ENCODE measurements at regions not wholly inside any gene's neighbourhood (a gene's known extent, or its start where the extent isn't known, plus 50 kb on each side); places are given as distances from the start of the nearest gene placed in this dataset.

DNA sequence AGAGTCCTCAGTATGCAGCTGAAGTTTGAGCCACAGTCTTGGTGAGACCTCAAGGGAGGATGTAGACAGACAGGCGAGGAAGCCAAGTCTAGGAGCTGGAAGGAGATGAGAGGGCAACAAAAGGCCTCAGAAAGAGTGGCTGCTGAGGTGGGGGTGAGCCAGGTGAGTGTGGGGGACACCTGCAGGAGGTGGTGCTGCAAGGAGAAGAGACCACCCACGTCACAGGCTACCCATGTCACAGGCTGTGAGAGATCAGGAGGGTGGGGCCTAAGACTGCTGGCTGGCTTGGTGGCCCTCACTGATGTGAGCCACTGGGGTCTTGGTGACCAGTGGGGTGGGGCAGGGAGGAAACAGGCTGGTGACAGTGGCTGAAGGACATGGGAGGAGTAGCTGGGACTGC lies 97.3 kb downstream of the KIF26A start:
- no peak for TF ChIP-seq EZH2 (IDR thresholded peaks at IDR 0.05; ENCODE audit: low read length)
- TF ChIP-seq, protein P1, sequence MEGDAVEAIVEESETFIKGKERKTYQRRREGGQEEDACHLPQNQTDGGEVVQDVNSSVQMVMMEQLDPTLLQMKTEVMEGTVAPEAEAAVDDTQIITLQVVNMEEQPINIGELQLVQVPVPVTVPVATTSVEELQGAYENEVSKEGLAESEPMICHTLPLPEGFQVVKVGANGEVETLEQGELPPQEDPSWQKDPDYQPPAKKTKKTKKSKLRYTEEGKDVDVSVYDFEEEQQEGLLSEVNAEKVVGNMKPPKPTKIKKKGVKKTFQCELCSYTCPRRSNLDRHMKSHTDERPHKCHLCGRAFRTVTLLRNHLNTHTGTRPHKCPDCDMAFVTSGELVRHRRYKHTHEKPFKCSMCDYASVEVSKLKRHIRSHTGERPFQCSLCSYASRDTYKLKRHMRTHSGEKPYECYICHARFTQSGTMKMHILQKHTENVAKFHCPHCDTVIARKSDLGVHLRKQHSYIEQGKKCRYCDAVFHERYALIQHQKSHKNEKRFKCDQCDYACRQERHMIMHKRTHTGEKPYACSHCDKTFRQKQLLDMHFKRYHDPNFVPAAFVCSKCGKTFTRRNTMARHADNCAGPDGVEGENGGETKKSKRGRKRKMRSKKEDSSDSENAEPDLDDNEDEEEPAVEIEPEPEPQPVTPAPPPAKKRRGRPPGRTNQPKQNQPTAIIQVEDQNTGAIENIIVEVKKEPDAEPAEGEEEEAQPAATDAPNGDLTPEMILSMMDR (optimal IDR thresholded peaks at IDR 0.05 in 1 of 3, IDR thresholded peaks at IDR 0.05 in 1 of 3, conservative IDR thresholded peaks at IDR 0.05 in 1 of 3; ENCODE audit: extremely low read depth in 1 of 3, insufficient read depth in 2 of 3, low read length in 3 of 3) = no peak
- FAIRE-seq (no peak), DNase-seq (ENCODE audit: low read depth, low spot score) (no peak)
- H3K4me2 ChIP-seq (ENCODE audit: control insufficient read depth, extremely low read depth, insufficient read depth, low read depth, low read length) = no peak overlapping the region
- H3K9me3 ChIP-seq (ENCODE audit: control insufficient read depth, low read depth, low read length) = peaks cover 11% of the 10 kb centered on the region
- H4K20me1 ChIP-seq (ENCODE audit: control insufficient read depth, extremely low read depth, insufficient read depth, low read length) = no peaks in the 10 kb centered on the region
- H3K79me2 ChIP-seq (ENCODE audit: control insufficient read depth, insufficient read depth, low read length) = no peaks in the 10 kb centered on the region
- H3K9ac ChIP-seq (ENCODE audit: control insufficient read depth, extremely low read depth, insufficient read depth, low read length) = no peak overlapping the region
- H2AFZ ChIP-seq (ENCODE audit: control insufficient read depth, low read length) = no peak overlapping the region
- dilution Hi-C loops (cut with MboI; ENCODE audit: extremely low pct_ligation_motif_present, low sequenced_read_pairs) = no loop called here
- no peak overlapping the region for H3K27ac ChIP-seq (ENCODE audit: control insufficient read depth, insufficient read depth, low read length)
- H3K9me1 ChIP-seq (ENCODE audit: control insufficient read depth, extremely low read depth, insufficient read depth, low read length) = no peaks in the 10 kb centered on the region
- H3K4me1 ChIP-seq (ENCODE audit: control insufficient read depth, extremely low read depth, insufficient read depth, low read length) = no peaks in the 10 kb centered on the region
- no peak overlapping the region for H3K4me3 ChIP-seq (ENCODE audit: control insufficient read depth in 2 of 3, extremely low read depth in 1 of 3, insufficient read depth in 2 of 3, low read depth in 1 of 3, low read length in 3 of 3)
- H3K36me3 ChIP-seq (ENCODE audit: control insufficient read depth in 2 of 2, extremely low read depth in 1 of 2, insufficient read depth in 2 of 2, low read length in 2 of 2) = no peaks in the 10 kb centered on the region
- H3K27me3 ChIP-seq (ENCODE audit: control insufficient read depth, extremely low read depth, insufficient read depth, low read length) = no peaks in the 10 kb centered on the region

DNA sequence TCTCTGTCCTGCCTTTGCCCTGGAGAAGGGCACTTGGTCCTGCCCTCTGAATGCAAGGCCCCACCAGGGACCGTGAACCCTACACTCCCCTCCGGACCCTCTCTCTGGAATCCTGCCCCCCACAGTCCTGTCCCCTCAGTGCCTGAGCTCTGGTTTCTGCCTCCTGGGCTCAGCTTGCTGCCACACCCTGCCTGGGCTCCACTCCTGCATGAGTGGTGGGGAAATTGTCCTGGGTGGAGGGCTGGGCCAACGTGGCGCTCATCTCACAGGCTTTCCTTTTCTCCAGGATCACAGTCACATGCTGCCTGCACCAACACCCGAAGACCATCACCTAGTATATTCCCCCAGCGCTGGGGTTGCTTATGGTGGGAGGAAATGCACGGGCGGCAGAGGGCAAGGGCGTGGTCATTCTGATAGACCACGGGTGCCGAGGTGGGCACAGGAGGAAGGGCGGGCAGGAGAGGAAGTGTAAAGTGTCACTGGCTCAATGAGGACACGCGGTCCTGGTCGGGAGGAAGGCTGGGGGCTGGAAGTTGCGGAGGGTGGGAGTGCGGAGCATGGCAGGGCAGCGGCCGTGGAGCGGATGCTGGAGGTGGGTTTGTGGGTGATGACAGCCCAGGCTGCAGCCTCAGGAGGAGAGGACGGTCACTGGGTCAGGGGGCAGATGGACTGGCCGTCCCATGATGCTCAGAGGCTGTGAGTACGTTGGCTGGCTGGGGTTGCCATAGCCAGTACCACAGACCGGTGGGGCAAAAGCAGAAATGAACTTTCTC lies 99.5 kb downstream of the KIF26A start:
- H3K4me3 ChIP-seq (ENCODE audit: control insufficient read depth in 2 of 3, extremely low read depth in 1 of 3, insufficient read depth in 2 of 3, low read depth in 1 of 3, low read length in 3 of 3) = no peak overlapping the region
- dilution Hi-C loops (cut with MboI; ENCODE audit: extremely low pct_ligation_motif_present, low sequenced_read_pairs) = no loop called here
- TF ChIP-seq, protein P1 (optimal IDR thresholded peaks at IDR 0.05 in 1 of 3, IDR thresholded peaks at IDR 0.05 in 1 of 3, conservative IDR thresholded peaks at IDR 0.05 in 1 of 3; ENCODE audit: extremely low read depth in 1 of 3, insufficient read depth in 2 of 3, low read length in 3 of 3) = no peak
- TF ChIP-seq EZH2 (IDR thresholded peaks at IDR 0.05; ENCODE audit: low read length) = no peak
- no peak overlapping the region for H3K4me2 ChIP-seq (ENCODE audit: control insufficient read depth, extremely low read depth, insufficient read depth, low read depth, low read length)
- H2AFZ ChIP-seq (ENCODE audit: control insufficient read depth, low read length) = no peak overlapping the region
- no peaks in the 10 kb centered on the region for H4K20me1 ChIP-seq (ENCODE audit: control insufficient read depth, extremely low read depth, insufficient read depth, low read length)
- DNase-seq (ENCODE audit: low read depth, low spot score) = no peak
- no peak overlapping the region for H3K9ac ChIP-seq (ENCODE audit: control insufficient read depth, extremely low read depth, insufficient read depth, low read length)
- H3K36me3 ChIP-seq (ENCODE audit: control insufficient read depth in 2 of 2, extremely low read depth in 1 of 2, insufficient read depth in 2 of 2, low read length in 2 of 2) = no peaks in the 10 kb centered on the region
- no peak for FAIRE-seq
- H3K9me1 ChIP-seq (ENCODE audit: control insufficient read depth, extremely low read depth, insufficient read depth, low read length) = no peaks in the 10 kb centered on the region
- H3K4me1 ChIP-seq (ENCODE audit: control insufficient read depth, extremely low read depth, insufficient read depth, low read length) = no peaks in the 10 kb centered on the region
- H3K27me3 ChIP-seq (ENCODE audit: control insufficient read depth, extremely low read depth, insufficient read depth, low read length) = no peaks in the 10 kb centered on the region
- H3K27ac ChIP-seq (ENCODE audit: control insufficient read depth, insufficient read depth, low read length) = no peak overlapping the region
- no peaks in the 10 kb centered on the region for H3K79me2 ChIP-seq (ENCODE audit: control insufficient read depth, insufficient read depth, low read length)
- H3K9me3 ChIP-seq (ENCODE audit: control insufficient read depth, low read depth, low read length) = peaks cover 3% of the 10 kb centered on the region
